ACC112 (cell line): ENCODE measurements at regions not wholly inside any gene's neighbourhood (a gene's known extent, or its start where the extent isn't known, plus 50 kb on each side); places are given as distances from the start of the nearest gene placed in this dataset.

Experiments used
- H2AFZ ChIP-seq: fragments of 200-600 bp; sonication (generic); one replicate; pipeline ENCODE4 v1.6.0; 2017; ENCODE audit warnings: antibody characterized with exemption, low read length; ENCODE audit not compliant: unreplicated experiment
- H3K27ac ChIP-seq: fragments of 200-600 bp; sonication (generic); 2 replicates; pipeline ENCODE4 v1.5.1; 2014; ENCODE audit warnings: low read depth, mild to moderate bottlenecking, antibody characterized with exemption, low read length, moderate library complexity
- H3K27me3 ChIP-seq: fragments of 200-600 bp; sonication (generic); 2 replicates; pipeline ENCODE4 v1.6.1; 2014; ENCODE audit warnings: mild to moderate bottlenecking, antibody characterized with exemption, low read length, moderate library complexity, mixed read lengths; ENCODE audit not compliant: insufficient read depth
- H3K36me3 ChIP-seq: fragments of 200-600 bp; sonication (generic); 2 replicates; pipeline ENCODE4 v1.6.1; 2016; ENCODE audit warnings: mild to moderate bottlenecking, antibody characterized with exemption, low read length, moderate library complexity, mixed read lengths; ENCODE audit not compliant: insufficient read depth
- H3K4me1 ChIP-seq: fragments of 200-600 bp; sonication (generic); one replicate; pipeline ENCODE4 v1.6.1; 2016; ENCODE audit warnings: low read length, mixed read lengths; ENCODE audit not compliant: insufficient read depth, unreplicated experiment, control insufficient read depth
- H3K4me3 ChIP-seq: fragments of 200-600 bp; sonication (generic); 2 replicates; pipeline ENCODE4 v1.5.1; 2014; ENCODE audit warnings: mild to moderate bottlenecking, low read depth, low read length
- H3K79me2 ChIP-seq: fragments of 200-600 bp; sonication (generic); one replicate; pipeline ENCODE4 v1.6.0; 2016; ENCODE audit warnings: low read length; ENCODE audit not compliant: control insufficient read depth, unreplicated experiment, insufficient read depth

GRCh38 chr1:200233393-200233792 is 176.4 kb downstream of the ZNF281 start:
- H3K27ac ChIP-seq: no peak overlapping the region
- H3K4me1 ChIP-seq: peaks cover 8% of the 10 kb centered on the region
- H3K79me2 ChIP-seq: no peaks in the 10 kb centered on the region
- no peak overlapping the region for H2AFZ ChIP-seq
- H3K36me3 ChIP-seq: no peaks in the 10 kb centered on the region
- no peak overlapping the region for H3K4me3 ChIP-seq
- no peaks in the 10 kb centered on the region for H3K27me3 ChIP-seq

- H3K4me3 ChIP-seq: no peak overlapping the region
- no peaks in the 10 kb centered on the region for H3K27me3 ChIP-seq
- H3K4me1 ChIP-seq: peaks cover 8% of the 10 kb centered on the region
- H2AFZ ChIP-seq: no peak overlapping the region
- no peak overlapping the region for H3K27ac ChIP-seq
- no peaks in the 10 kb centered on the region for H3K36me3 ChIP-seq
- H3K79me2 ChIP-seq: no peaks in the 10 kb centered on the region
Observed at GRCh38 chr1:200231787-200232231, 178.0 kb downstream of the ZNF281 start.

GRCh38 chr1:200230671-200231070 is 179.2 kb downstream of the ZNF281 start:
- Histone ChIP-seq H3K36me3 (no peaks in the 10 kb centered on the region), H3K4me1 (peaks cover 8% of the 10 kb centered on the region), H3K4me3 (no peak overlapping the region), H3K27ac (no peak overlapping the region), H3K27me3 (no peaks in the 10 kb centered on the region), H3K79me2 (no peaks in the 10 kb centered on the region), H2AFZ (no peak overlapping the region)

- Histone ChIP-seq H3K79me2 (no peaks in the 10 kb centered on the region), H3K36me3 (no peaks in the 10 kb centered on the region), H3K27ac (no peak overlapping the region), H3K27me3 (no peaks in the 10 kb centered on the region), H3K4me3 (no peak overlapping the region), H3K4me1 (peaks cover 7% of the 10 kb centered on the region), H2AFZ (no peak overlapping the region)
Observed at GRCh38 chr1:200228486-200228885, 181.3 kb downstream of the ZNF281 start.

GRCh38 chr1:200228081-200228480 is 181.8 kb downstream of the ZNF281 start:
- Histone ChIP-seq H3K27me3 (no peaks in the 10 kb centered on the region), H3K27ac (no peak overlapping the region), H3K4me1 (peaks cover 4% of the 10 kb centered on the region), H3K36me3 (no peaks in the 10 kb centered on the region), H3K4me3 (no peak overlapping the region), H3K79me2 (no peaks in the 10 kb centered on the region), H2AFZ (no peak overlapping the region)
